Ishikawa (cell line): ENCODE measurements at regions not wholly inside any gene's neighbourhood (a gene's known extent, or its start where the extent isn't known, plus 50 kb on each side); places are given as distances from the start of the nearest gene placed in this dataset.

Experiments
- CEBPB ChIP-seq: IDR thresholded peaks from 2 replicates; pipeline ENCODE4 v1.6.1; 2012
- EP300 ChIP-seq: IDR thresholded peaks from 2 replicates; pipeline ENCODE4 v1.6.1; 2012; ENCODE audit warnings: borderline replicate concordance
- NFIC ChIP-seq: IDR thresholded peaks from 2 replicates; pipeline ENCODE4 v1.6.1; 2012
- REST ChIP-seq: IDR thresholded peaks from 2 replicates; pipeline ENCODE4 v1.6.1; 2012; ENCODE audit warnings: low read depth, mild to moderate bottlenecking

DNA sequence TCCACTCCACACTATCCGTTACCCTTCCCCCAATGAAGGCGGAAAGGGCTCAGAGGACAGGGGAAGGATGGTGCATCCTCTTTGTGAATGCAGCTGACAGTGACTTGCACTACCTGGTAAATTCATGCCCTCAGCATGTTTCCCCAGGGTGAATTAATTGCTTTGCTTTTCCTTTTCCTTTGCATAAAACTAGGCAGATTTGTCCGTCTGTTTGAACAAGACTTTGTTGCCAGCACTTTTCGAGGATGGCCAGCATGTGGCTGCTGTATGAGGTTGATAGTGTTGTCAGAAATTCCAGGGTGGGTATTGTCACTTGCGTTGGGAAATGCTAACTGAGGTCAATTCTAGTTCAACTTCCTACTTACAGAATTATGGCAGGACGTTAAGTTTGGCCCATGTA is 79.0 kb upstream of the RARB start:
- TF ChIP-seq EP300, result no peak
- TF ChIP-seq REST, result no peak
- no peak for TF ChIP-seq CEBPB
- no peak for TF ChIP-seq NFIC
